Right atrium auricular region (tissue), 2 donors: ENCODE measurements at regions not wholly inside any gene's neighbourhood (a gene's known extent, or its start where the extent isn't known, plus 50 kb on each side); places are given as distances from the start of the nearest gene placed in this dataset.

Experiments
- DNase-seq: peaks from one replicate; pipeline ENCODE4 v3.0.0-alpha.2; 2019; ENCODE audit warnings: low spot score
- H3K27ac ChIP-seq, 2 donors: fragments of 200-600 bp; sonication (generic); 1 replicate in 1 of 2; 2 replicates in 1 of 2; pipeline ENCODE4 v1.5.1; 2016 to 2019
- H3K27me3 ChIP-seq, 2 donors: fragments of 200-600 bp; sonication (generic); one replicate each; pipeline versions ENCODE4 v1.5.1 to v1.6.0; 2017 to 2019
- H3K36me3 ChIP-seq: fragments of 200-600 bp; sonication (generic); one replicate; pipeline ENCODE4 v1.5.1; 2016
- H3K4me1 ChIP-seq, 2 donors: fragments of 200-600 bp; sonication (generic); one replicate each; pipeline versions ENCODE4 v1.5.1 to v1.6.0; 2017 to 2019
- H3K4me3 ChIP-seq, 2 donors: fragments of 200-600 bp; sonication (generic); 1 replicate in 1 of 2; 2 replicates in 1 of 2; pipeline ENCODE4 v1.5.1; 2017 to 2019; ENCODE audit warnings: mild to moderate bottlenecking in 1 of 2, moderate library complexity in 1 of 2
- H3K9me3 ChIP-seq, 2 donors: fragments of 200-600 bp; sonication (generic); one replicate each; pipeline ENCODE4 v1.5.1; 2019
- CTCF ChIP-seq, 2 donors: fragments of 200-600 bp; sonication (generic); IDR thresholded peaks; one replicate each; pipeline ENCODE4 v1.5.1; 2019; ENCODE audit warnings: antibody characterized with exemption in 2 of 2

- H3K4me3 ChIP-seq: no peak overlapping the region
- no peaks in the 10 kb centered on the region for H3K27me3 ChIP-seq
- TF ChIP-seq CTCF (IDR thresholded peaks at IDR 0.05): no peak
- H3K4me1 ChIP-seq: no peaks in the 10 kb centered on the region
- H3K27ac ChIP-seq: no peak overlapping the region
- H3K36me3 ChIP-seq: no peaks in the 10 kb centered on the region
- no peak for DNase-seq
- H3K9me3 ChIP-seq: no peaks in the 10 kb centered on the region
Measured at GRCh38 chr4:41327770-41328169, 71.0 kb downstream of the UCHL1 start.

GRCh38 chr4:41329361-41329760 is 72.6 kb downstream of the UCHL1 start:
- Histone ChIP-seq H3K27ac (no peak overlapping the region), H3K27me3 (no peaks in the 10 kb centered on the region), H3K9me3 (no peaks in the 10 kb centered on the region), H3K4me1 (no peaks in the 10 kb centered on the region), H3K4me3 (no peak overlapping the region), H3K36me3 (no peaks in the 10 kb centered on the region)
- no peak for TF ChIP-seq CTCF (IDR thresholded peaks at IDR 0.05)
- DNase-seq: no peak

DNA sequence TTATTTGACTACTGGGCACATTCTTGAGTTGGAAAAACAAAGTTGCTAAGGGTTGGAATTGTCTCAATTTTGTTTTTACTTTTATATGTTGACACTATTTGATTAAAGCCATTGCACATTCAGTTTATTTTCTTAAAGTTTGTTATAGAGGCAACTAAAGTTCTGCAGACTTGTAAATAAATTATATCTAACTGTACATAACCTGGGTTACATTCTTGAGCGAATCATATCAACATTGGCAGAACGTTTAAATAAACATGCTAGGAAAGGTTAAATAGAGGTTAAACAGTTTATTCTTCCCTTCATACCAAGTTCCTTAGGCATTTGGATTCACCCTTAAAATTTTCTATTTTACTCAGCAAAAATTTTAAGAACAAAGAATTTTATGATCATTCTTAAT is 74.5 kb downstream of the UCHL1 start:
- H3K36me3 ChIP-seq: no peaks in the 10 kb centered on the region
- TF ChIP-seq CTCF (IDR thresholded peaks at IDR 0.05): no peak
- no peaks in the 10 kb centered on the region for H3K4me1 ChIP-seq
- no peak for DNase-seq
- H3K9me3 ChIP-seq: no peaks in the 10 kb centered on the region
- no peak overlapping the region for H3K4me3 ChIP-seq
- no peak overlapping the region for H3K27ac ChIP-seq
- no peaks in the 10 kb centered on the region for H3K27me3 ChIP-seq

DNA sequence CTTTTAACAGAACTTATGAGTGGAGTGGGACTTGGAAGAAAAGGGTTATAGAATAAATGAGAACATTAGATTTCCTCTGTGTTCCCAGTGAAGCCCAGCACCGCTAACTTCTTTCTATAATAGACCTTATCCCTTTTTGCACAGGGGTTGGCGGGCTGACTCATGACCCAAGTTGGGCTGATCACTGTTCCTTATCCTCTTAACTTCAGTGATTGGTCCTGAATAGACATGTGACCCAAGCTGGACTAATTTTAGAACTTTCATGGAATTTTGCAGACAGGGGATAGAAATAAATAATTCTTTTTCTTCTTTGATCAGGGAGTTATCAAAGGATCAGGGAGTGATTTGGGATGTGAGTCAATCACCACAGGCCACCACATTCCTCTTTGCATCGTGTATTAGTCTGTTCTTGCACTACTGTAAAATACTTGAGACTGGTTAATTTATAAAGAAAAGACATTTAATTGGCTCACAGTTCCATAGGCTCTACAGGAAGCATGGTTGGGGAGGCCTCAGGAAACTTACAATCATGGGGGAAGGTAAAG is 75.9 kb downstream of the UCHL1 start:
- Histone ChIP-seq H3K4me3 (no peak overlapping the region), H3K27ac (no peak overlapping the region), H3K9me3 (no peaks in the 10 kb centered on the region), H3K27me3 (no peaks in the 10 kb centered on the region), H3K4me1 (no peaks in the 10 kb centered on the region), H3K36me3 (no peaks in the 10 kb centered on the region)
- no peak for TF ChIP-seq CTCF (IDR thresholded peaks at IDR 0.05)
- no peak for DNase-seq

GRCh38 chr4:41334182-41334581 is 77.5 kb downstream of the UCHL1 start:
- H3K9me3 ChIP-seq: no peaks in the 10 kb centered on the region
- H3K36me3 ChIP-seq: no peaks in the 10 kb centered on the region
- H3K4me3 ChIP-seq: no peak overlapping the region
- no peaks in the 10 kb centered on the region for H3K27me3 ChIP-seq
- TF ChIP-seq CTCF (IDR thresholded peaks at IDR 0.05): no peak
- no peaks in the 10 kb centered on the region for H3K4me1 ChIP-seq
- DNase-seq: no peak
- no peak overlapping the region for H3K27ac ChIP-seq
